HL-60 (cell line): ENCODE measurements at regions not wholly inside any gene's neighbourhood (a gene's known extent, or its start where the extent isn't known, plus 50 kb on each side); places are given as distances from the start of the nearest gene placed in this dataset.

Experiments
- GABPA ChIP-seq: IDR thresholded peaks from 2 replicates; pipeline ENCODE4 v1.6.1; 2012; ENCODE audit warnings: low read depth
- POLR2AphosphoS5 ChIP-seq: IDR thresholded peaks from 2 replicates; pipeline ENCODE4 v1.6.1; 2012; ENCODE audit warnings: low read depth
- SPI1 ChIP-seq: IDR thresholded peaks from 2 replicates; pipeline ENCODE4 v1.6.1; 2012; ENCODE audit warnings: low read depth, mild to moderate bottlenecking, borderline replicate concordance
- TF ChIP-seq, protein P1 (sequence below): IDR thresholded peaks from one replicate; pipeline ENCODE4 v1.5.1; 2011; ENCODE audit warnings: low read length, control low read depth, inconsistent platforms; ENCODE audit not compliant: insufficient read depth
- TF ChIP-seq, protein P2 (sequence below): IDR thresholded peaks from 2 replicates; pipeline ENCODE4 v1.6.1; 2012; ENCODE audit warnings: low read depth; ENCODE audit not compliant: insufficient replicate concordance

DNA sequence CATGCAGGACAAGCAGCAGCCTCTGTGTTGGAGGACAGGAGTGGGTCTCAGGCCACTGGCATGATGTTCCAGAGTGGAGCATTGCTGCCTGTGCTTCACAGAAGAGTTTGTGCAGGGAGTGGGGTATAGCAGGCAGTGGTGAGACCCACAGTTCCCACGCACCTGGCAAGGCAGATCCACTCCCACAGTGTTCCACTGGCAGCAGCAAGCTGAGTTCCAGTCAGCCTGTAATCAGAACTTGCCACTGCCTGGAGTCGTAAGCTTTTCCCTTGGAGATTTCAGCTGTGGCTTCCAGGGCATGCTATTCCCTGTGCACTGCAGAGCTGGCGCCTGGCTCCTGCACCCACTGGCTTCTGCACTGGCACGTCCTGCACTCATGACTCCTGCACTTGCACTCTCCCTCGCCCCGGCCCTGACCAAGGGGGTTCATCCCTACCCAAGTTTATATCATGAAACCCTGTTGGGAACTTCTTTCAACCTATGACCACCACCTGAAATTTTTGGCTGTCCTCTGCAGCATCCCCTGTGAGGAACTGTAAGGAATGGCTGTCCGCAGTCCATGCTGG lies 1144.3 kb downstream of the RAPGEF2 start:
- TF ChIP-seq, protein P1, sequence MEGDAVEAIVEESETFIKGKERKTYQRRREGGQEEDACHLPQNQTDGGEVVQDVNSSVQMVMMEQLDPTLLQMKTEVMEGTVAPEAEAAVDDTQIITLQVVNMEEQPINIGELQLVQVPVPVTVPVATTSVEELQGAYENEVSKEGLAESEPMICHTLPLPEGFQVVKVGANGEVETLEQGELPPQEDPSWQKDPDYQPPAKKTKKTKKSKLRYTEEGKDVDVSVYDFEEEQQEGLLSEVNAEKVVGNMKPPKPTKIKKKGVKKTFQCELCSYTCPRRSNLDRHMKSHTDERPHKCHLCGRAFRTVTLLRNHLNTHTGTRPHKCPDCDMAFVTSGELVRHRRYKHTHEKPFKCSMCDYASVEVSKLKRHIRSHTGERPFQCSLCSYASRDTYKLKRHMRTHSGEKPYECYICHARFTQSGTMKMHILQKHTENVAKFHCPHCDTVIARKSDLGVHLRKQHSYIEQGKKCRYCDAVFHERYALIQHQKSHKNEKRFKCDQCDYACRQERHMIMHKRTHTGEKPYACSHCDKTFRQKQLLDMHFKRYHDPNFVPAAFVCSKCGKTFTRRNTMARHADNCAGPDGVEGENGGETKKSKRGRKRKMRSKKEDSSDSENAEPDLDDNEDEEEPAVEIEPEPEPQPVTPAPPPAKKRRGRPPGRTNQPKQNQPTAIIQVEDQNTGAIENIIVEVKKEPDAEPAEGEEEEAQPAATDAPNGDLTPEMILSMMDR: no peak
- no peak for TF ChIP-seq POLR2AphosphoS5
- TF ChIP-seq, protein P2, sequence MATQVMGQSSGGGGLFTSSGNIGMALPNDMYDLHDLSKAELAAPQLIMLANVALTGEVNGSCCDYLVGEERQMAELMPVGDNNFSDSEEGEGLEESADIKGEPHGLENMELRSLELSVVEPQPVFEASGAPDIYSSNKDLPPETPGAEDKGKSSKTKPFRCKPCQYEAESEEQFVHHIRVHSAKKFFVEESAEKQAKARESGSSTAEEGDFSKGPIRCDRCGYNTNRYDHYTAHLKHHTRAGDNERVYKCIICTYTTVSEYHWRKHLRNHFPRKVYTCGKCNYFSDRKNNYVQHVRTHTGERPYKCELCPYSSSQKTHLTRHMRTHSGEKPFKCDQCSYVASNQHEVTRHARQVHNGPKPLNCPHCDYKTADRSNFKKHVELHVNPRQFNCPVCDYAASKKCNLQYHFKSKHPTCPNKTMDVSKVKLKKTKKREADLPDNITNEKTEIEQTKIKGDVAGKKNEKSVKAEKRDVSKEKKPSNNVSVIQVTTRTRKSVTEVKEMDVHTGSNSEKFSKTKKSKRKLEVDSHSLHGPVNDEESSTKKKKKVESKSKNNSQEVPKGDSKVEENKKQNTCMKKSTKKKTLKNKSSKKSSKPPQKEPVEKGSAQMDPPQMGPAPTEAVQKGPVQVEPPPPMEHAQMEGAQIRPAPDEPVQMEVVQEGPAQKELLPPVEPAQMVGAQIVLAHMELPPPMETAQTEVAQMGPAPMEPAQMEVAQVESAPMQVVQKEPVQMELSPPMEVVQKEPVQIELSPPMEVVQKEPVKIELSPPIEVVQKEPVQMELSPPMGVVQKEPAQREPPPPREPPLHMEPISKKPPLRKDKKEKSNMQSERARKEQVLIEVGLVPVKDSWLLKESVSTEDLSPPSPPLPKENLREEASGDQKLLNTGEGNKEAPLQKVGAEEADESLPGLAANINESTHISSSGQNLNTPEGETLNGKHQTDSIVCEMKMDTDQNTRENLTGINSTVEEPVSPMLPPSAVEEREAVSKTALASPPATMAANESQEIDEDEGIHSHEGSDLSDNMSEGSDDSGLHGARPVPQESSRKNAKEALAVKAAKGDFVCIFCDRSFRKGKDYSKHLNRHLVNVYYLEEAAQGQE: no peak
- TF ChIP-seq SPI1: no peak
- no peak for TF ChIP-seq GABPA
